ENCODE measurements at regions not wholly inside any gene's neighbourhood (a gene's known extent, or its start where the extent isn't known, plus 50 kb on each side); places are given as distances from the start of the nearest gene placed in this dataset.
"Not testable (repeated sequence)": the region's sequence is repeated elsewhere in the genome, so short reads cannot be mapped to it uniquely, and the experiment has no call there.

DNA sequence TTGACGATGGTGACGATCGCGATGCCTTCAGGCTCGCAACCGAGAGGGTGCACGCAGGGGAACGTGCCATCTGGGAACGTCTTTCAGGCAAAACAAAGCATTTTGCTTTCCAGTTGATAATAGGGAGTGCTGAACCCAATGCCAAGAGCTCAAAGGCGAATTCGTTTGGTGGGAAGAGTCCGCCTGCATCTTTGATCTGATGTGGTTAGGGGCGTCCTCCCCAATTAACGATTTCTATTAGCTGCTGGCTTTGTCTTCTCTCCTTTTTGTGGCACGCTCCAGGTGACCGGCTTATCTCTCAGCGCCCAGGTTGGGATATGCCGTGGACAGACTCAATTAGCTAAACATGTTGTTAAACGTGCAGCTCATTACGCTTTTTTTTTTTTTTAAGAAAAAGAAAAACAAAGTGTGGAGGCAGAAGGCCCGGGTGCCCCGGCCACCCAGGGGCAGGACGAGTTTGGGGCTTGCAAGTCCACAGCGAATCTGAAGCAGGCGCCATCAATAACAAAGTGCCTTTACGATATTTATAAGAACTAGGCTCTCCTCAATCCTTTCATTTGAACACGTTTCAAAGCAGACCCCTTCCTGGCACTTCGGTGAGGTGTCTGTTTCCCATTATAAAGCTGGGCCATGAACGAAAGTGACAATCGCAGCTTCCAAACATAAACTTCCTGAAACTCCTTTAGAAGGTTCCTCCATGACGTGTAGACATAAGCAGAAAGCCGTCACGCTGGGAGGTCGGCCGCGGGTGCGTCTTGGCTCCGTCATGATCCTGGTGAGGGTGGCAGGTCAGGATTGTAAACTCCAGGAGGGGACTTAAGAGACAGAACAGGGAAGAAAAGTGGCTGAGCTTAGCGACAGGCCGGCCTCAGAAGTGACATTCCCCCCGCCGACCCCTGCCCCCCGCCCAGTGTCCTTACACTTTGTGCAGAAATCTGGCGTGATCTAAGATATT lies 155.3 kb downstream of the LAT start:
- not testable (repeated sequence) for DNase-seq

DNA sequence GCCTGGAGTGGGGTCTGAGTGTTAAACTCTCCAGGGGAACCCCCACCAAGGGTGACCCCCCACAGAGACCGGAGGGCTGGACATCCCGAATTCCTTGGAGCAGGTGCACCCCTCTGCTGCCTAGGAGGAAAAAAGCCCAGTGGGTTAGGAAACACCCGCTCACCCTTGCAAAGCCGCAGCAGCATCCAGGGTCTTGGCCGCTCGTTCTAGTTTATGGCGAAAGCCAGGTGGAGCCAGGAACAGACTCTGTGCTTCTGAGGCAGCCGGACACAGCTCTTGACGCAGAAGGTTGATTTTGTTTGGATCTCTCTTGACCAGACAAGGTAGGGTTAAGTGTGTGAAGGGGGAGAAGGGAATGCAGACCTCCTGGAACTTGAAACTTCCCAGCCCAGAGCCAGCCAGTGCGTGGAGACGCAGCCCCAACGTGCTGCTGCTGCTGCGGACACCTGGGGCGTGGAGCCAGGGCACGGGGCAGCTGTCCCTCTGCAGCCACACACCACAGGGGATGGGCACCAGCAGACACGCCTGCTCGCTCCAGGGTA lies 154.5 kb downstream of the LAT start:
- DNase-seq, result no peak

DNA sequence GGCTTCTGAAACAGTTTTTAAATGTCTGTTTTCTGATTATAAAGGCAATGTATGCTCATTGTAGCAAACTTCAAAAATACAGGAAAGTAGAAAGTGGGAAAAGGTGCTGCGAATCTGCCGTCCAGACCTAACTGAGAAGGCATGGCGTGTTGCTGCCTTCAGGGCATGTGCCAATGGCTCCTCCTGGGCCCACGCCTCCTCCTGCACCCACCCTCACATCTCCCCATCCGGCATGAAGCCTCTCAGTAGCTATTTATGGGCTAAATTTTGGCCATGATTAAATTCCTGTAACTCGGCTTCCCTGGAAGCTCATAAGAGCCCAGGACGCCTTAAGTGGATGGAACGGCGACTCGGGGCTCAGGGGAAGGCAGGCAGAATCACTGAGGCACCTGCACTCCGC lies 153.8 kb downstream of the LAT start:
- DNase-seq, result not testable (repeated sequence)

DNA sequence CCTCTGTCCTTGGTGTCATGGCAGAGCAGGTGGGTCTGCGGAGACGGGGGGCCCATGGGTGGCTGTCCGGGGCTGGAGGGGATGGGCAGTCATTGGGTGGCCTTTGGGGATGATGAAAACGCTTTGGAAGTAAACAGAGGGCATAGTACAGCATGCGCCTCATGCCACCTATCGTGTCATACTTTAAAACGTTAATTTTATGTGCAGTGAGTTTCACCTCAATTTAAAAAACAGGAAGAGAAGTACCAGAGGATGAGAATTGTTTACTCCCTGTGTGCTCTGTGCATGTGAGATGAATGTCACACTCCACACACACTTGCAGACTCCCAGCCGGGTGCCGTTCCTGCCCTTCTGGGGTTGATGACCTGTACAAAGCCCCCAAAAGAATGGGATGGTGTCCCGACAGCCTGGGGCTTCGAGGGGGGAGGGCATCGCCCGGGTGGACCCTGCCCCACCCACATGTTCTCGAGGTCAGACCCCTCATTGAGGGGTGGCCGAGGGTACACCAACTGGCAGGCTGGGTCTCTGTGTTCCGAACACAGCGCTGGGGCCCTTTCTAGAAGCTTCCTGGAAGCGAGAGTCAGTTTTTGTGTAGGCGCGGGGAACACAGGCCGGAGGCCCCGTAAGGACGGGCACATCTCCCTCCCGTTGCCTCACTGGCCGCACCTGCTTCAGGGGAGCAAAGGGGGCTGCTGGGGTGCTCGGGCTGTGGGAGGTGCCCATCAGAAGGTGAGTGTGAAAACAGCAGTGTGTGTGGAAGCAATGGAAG lies 153.2 kb downstream of the LAT start:
- not testable (repeated sequence) for DNase-seq

DNA sequence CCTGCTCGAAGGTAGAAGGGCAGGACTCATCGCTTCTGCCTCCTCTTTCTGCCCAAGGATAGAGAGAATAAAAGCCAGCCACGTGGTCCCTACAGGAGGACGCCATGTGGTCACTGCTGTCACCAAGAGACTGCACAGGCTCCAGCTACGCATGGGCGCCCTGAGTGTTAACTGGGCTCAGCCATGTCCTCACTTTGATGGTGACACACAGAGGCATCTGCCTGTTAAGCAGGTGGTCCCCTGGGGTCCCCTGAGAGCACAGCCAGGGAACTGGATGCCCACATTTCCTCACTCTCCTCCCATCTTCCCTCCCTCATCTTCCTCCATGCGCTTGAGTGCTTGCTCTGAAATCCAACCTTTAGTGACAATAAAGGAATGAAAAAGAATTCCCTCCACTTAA lies 152.6 kb downstream of the LAT start:
- DNase-seq, result not testable (repeated sequence)

DNA sequence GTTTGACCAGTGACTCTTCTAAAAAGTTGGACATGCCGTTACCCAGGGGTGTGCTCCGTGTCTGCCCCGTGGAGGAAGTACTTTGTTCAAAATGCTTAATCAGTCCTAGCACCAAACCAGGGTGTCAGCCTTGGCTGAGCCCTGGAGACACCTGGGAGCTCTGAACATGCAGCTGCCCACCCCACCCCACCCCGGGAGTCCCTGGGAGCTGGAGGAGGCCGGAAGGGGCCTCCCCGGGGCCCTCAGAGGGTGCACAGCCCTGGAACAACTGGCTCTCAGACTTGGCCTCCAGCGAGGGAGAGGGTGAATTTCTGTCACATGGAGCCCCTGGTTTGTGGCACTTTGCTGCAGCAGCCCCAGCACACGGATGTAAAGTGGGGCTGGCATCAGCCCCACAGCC lies 152.1 kb downstream of the LAT start:
- not testable (repeated sequence) for DNase-seq

DNA sequence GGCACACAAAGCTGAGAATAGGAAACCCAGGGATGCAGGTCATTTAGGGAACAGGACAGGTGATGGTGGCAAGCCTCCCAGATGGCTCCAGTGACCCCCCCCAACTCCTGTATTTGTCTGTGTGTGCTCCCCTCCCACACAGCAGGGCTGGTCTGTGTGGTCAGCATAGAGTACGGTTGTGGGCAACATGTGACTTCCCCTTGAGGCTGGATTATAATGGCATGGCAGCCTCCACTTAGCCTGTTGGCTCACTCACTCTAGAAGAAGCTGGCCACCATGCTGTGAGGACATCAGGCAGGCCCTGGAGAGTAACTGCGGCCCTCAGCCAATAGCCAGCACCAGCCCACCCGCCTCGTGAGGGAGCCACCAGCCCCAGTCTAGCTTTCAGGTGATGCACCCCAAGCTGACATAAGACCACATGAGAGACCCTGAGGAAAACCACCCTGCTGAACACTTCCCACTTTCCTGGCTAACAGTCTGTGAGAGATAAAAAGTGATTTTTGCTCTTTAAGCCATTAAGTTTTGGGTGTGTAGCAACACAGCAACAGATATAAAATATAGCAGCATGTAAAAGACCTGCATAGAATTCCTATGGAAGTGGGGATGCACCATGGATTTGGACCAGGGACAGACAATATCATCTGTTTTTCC lies 151.3 kb downstream of the LAT start:
- DNase-seq, result not testable (repeated sequence)

DNA sequence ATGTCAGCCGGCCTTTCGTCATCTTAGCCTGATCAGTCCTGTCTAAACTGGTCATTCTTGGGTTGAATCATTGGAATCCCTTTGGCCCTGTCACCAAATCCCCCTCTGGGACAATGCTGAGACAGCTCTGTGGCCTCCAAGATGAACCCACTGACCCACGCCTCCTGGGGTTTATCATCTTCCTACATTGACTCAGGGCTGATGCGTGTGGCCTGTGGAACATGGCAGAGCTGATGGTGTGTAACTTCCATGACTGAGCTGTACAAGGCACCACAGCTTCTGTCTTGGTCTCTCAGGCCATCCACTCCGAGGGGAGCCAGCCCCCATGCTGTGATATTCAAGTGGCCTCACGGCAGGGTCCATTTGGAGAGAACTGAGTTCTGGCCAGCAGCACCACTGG lies 150.2 kb downstream of the LAT start:
- not testable (repeated sequence) for DNase-seq

DNA sequence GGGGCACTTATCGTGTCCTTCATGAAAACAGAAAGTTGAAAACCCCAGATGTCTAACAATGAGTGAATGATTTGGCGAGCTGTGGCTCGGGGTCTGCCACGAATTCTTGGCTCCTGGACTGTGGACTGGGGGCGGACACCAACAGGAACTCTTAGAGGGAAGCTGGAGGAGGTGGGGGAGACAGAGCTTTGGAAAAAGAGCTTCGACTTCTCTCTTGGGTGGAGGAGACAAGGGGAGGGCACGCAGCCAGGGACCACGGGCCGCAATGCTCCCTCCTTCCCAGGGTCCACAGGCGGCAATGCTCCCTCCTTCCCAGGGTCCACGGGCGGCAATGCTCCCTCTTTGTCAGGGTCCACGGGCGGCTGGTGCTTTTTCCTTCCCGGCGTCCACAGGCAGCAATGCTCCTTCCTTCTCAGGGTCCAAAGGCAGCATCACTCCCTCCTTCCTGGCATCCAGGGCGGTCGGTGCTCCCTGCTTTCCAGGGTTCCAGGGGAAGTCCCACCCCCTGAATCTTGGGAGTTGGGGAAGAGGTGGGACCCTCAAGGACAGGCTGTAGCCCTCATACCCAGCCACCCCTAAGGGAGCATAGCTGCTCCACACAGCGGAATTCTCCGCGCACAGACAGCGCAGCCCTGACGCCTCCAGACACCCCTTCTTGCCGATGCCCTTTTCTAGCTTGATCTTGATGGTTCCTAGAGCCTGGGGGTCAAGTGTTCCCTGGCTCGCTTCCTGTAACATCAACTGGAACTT lies 149.0 kb downstream of the LAT start:
- not testable (repeated sequence) for DNase-seq

DNA sequence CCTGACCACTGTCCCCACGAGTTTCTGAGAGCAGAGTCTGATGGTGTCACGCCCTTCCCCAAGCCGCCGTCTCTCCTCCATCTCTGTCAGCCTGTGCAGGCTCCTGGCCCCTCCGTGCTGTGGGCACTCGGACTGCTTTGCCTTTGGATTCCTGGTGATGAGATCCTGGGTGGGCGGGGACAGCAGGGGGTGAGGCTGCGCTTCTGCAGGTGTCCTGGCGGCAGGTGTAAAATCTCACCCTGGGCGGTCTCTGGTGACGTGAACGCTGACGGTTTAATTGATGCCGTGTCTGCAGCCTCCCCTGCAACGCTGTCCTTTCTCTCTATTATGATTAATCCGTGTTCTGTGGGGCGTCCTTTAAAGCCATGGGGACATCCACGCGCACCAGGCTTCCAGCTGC lies 148.0 kb downstream of the LAT start:
- not testable (repeated sequence) for DNase-seq

DNA sequence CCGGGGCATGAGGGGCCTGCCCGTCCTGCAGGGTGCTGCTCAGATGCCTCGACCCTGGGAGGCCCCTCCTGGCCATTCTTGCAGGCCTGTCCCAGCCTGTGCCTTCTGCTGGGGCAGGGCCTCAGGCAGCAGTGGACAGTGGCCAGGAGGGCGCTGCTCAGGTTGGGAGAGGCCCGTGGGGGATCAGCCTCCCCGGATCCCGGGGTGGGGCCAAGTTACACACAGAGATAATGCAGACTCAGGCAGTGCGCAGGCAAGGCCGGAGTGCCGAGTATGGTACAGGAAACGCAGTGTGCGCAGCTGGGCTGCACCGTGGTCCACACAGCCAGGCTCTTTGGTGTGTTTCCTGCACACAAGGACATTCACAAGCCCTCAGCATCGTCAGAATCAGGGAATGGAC lies 147.6 kb downstream of the LAT start:
- not testable (repeated sequence) for DNase-seq

DNA sequence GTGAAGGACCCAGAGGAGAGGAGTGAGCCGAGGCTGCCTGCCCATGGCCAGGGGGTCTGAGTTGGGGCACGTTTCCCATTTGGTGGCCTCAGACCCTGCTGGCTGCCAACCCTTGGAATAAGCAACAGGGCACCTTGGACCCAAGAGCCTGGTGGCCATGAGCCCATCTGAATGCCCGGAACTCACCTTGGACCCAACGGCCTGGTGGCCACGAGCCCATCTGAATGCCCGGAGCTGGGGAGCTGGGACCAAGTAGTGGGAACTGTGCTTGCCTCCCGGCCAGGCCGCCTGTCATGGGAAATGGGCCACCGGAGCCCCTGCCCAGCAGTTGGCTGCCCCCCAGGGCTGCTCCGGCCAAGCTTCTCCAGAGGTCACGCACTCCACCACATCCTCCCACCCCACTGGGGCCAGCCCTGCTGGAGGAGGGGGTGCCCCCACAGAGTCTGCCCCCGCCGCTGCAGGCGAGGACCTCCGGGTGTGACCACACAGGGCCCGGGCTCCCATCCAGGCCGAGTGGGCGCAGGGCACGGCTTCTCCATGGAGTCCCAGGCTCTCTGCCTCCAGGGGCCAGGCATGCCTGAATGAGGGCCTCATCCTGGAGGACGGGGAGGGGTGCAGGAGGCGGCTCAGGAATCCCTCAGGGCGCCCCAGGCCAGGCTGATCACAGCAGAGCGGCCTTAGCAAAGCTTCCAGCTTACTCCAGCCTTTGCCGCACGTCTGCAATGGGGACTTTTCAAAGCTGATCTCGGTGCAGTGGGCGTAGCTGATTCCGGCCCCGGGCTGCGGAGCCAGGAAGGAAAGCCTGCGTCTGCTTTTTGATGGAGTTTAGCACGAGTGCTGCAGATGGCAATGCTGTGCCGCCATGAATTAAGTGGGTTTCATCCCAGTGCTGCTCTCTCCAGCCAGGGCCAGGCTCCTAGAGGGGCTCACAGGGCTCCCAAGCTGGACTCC lies 146.3 kb downstream of the LAT start:
- DNase-seq, result not testable (repeated sequence)

DNA sequence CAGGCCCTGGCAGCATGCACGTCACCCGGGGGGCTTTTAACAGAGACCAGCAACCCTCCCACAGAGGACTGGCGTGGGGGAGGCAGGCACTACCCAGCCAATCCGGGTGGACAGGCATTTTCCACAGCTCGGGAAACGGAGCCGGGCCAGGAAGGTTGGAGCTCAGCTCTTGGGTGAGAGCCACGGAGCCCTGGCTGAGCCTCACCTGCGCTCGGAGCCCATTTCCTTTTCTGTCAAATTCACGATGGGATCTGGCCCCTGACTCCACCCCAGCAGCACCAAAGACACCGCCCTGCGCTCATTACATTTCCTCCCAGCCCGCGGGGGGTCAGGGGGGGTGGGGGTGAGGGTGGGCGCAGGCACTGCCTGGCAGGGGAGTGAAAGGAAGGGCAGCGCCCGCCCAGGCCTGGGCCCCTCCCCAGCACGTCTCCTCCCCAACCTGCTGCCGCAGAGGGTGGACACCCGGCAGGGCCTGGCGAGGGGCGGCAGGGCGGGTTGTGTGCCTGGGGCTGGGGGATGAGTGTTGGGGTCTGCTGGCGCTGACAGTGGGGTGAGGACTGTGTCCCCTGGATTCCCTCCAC lies 145.4 kb downstream of the LAT start:
- DNase-seq, result not testable (repeated sequence)

DNA sequence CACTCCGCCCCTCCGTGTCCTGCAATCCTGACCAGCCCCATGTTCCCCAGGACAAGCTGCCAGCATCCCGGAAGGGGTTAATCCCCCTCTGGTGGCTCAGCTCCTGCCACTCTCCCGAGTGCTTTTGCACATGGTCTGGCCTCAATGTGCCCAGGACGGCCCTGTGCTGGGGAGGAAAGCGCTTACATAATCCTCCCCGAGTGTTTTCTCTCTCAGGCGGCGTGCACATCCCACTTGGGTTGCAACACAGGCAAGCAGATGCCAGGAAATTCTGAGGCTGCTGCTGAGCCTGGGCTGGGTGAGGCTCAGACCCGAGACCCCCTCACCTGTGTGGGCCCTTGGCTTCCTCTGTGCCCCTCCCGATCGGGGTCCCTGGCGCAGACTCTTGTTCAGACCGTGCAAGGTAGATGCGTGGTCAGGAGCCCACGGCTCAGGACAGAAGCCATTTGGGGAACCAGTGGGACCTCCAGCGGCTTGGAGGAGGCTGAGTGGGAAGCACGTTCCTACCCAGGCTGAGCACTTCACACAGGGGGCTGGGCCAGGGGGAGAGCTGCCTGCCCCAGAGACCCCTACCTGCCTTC lies 144.7 kb downstream of the LAT start:
- not testable (repeated sequence) for DNase-seq

DNA sequence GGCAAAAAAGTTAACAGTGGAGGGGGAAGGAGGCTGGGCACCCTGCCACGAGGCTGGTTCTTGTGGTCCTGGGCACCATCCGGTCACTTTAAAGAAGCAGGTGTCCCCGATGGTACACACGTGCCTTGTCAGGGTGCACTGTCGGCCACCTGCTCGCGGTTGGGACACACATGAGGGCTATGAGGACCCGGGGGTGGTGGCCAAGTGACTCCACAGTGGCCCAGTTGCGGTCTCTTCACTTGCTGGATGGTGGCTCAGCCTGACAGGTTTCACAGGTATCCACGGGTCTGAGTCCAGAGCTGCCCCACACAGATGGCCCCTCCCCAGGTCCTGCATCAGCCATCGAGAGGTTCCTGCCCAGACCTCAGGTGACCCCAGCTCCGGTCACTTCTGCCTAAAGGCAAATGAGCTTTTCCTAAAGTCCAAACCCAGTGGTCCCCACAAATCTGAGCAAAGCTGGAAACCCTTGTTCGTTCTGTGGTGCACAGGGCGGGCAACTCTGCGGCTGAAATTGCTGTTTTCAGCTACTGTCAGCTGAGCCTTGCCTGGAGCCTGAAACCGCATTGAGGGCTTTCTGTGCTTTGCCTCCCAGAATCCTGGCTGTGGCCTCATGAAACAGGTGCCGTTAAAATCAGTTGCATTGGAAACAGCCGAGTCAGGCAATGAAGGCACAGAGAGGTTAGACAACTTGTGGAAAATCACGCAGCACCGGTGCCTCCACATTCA lies 144.0 kb downstream of the LAT start:
- DNase-seq, result not testable (repeated sequence)

DNA sequence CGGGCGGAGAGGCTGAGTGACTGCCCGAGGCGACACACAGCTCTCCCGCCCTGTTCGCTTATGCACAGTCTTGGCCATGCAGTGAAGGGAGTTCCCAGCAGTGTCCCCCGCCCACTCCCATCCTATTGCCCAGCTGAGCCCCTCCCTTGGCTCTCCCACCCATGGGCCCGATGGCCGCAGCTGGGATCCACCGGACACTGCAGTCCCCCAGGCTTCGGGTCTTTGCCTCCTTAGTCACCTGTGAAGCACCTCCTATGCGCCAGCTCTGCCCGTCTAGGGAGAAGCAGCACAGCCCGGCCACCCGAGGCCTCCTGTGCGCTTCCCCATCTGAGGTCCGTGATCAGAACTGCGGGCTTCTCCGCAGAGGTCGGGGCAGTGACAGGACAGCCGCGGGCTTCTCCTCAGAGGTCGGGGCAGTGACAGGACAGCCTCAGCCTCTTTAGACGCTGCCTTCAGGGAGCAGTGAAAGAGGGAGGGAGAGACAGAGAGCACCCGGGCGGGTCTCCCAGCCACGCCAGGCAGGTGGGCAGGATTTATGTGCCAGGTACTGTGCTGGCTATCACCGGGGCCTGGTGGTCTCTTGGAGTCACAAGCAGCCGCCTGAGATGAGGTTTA lies 143.1 kb downstream of the LAT start:
- DNase-seq, result not testable (repeated sequence)

DNA sequence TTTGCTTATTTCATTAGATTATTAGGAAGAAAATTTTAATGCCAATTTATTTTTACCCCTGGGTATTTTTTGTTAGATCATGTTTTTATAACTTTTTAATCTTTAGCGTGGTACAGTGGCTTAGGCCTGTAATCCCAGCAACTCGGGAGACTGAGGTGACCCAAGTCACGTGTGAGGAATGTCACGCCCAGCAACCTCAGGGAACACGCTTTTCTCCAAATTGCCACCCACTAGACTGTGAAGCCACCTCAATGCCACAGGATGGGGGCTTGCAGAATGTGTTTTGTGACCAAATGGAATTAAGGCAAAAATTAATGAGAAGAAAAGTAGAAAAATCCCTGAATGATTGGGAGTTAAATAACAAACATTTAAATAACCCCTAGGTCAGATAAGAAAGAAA lies 141.8 kb downstream of the LAT start:
- DNase-seq, result no peak

DNA sequence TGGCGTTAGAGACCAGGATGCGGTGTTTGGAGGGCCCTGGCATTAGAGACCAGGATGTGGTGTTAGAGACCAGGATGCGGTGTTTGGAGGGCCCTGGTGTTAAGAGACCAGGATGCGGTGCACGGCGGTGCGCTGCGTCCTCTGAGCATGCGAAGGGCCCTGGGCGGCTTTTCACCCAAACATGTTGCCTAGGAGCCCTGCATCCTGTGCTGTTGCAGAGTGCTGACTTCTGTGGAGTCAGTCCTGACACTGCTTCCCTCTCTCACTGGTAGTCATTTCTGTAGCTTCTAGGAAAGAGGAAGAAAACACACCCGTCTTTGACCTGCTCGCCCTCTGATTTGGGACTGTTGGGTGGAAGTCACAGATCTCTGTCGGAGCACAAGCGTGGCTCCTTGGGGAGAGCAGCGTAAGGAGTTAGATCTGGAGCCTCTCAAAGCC lies 141.2 kb downstream of the LAT start:
- no peak for DNase-seq

DNA sequence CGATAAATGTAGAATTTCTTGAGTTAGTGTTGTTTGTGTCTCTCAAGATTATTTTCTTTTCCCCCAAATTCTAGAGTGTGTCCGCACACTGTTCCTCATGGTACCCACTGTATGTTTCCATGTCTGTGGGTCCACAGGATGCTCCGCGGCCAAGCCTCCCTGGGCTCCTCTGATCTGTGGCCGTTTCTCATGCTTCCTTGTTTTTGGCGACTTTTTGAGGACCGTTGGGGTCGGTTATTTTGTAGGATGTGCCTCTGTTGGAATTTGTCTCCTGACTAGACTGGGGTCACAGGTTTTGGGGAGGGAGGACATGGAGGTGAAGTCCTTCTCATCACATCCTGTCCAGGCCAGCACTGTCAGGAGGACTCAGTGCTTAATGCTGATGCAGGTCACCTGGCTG lies 140.0 kb downstream of the LAT start:
- DNase-seq, result no peak
